GF-D8 (cell line): ENCODE measurements at regions not wholly inside any gene's neighbourhood (a gene's known extent, or its start where the extent isn't known, plus 50 kb on each side); places are given as distances from the start of the nearest gene placed in this dataset.
A peak's percentile ranks its signal among the peaks of the same experiment; 100 is the strongest.

Experiments used
- DNase-seq: peaks from one replicate; lab custom pipeline; 2025; lab: John Stamatoyannopoulos, UW

- DNase-seq = no peak
Measured at GRCh38 chr1:110816945-110817344, 56.0 kb upstream of the CD53 start.

- no peak for DNase-seq
Measured at GRCh38 chr1:110811529-110811928, 61.4 kb upstream of the CD53 start.

- no peak for DNase-seq
Measured at GRCh38 chr1:110800079-110800478, 72.9 kb upstream of the CD53 start.

GRCh38 chr1:110798691-110799256 lies 74.2 kb upstream of the CD53 start:
- no peak for DNase-seq

GRCh38 chr1:110788673-110789072 lies 84.3 kb upstream of the CD53 start:
- DNase-seq = no peak

GRCh38 chr1:110787328-110788071 lies 85.4 kb upstream of the CD53 start:
- peak; percentile 73 for DNase-seq

GRCh38 chr1:110786802-110787327 lies 86.1 kb upstream of the CD53 start:
- peak; percentile 31 for DNase-seq

GRCh38 chr1:110785612-110786011 lies 87.3 kb upstream of the CD53 start:
- no peak for DNase-seq

GRCh38 chr1:110785055-110785454 lies 87.9 kb upstream of the CD53 start:
- no peak for DNase-seq

GRCh38 chr1:110783292-110783918 lies 89.5 kb upstream of the CD53 start:
- DNase-seq = peak; percentile 40

- DNase-seq = no peak
Measured at GRCh38 chr1:110781525-110781924, 91.4 kb upstream of the CD53 start.

GRCh38 chr1:110780600-110781484 lies 92.1 kb upstream of the CD53 start:
- no peak for DNase-seq

- no peak for DNase-seq
Measured at GRCh38 chr1:110779636-110780035, 93.3 kb upstream of the CD53 start.

GRCh38 chr1:110778821-110779220 lies 94.1 kb upstream of the CD53 start:
- DNase-seq = no peak

- DNase-seq = no peak
Measured at GRCh38 chr1:110777228-110777627, 95.7 kb upstream of the CD53 start.

GRCh38 chr1:110774398-110774797 lies 98.5 kb upstream of the CD53 start:
- no peak for DNase-seq

- no peak for DNase-seq
Measured at GRCh38 chr1:110773813-110774212, 99.1 kb upstream of the KCNA3 start.

GRCh38 chr1:110771245-110772022 lies 96.7 kb upstream of the KCNA3 start:
- DNase-seq = no peak

- DNase-seq = no peak
Measured at GRCh38 chr1:110770832-110771231, 96.1 kb upstream of the KCNA3 start.

- no peak for DNase-seq
Measured at GRCh38 chr1:110768605-110769004, 93.9 kb upstream of the KCNA3 start.

GRCh38 chr1:110766336-110766647 lies 91.6 kb upstream of the KCNA3 start:
- DNase-seq = no peak
